ENCODE measurements at regions not wholly inside any gene's neighbourhood (a gene's known extent, or its start where the extent isn't known, plus 50 kb on each side); places are given as distances from the start of the nearest gene placed in this dataset.

DNA sequence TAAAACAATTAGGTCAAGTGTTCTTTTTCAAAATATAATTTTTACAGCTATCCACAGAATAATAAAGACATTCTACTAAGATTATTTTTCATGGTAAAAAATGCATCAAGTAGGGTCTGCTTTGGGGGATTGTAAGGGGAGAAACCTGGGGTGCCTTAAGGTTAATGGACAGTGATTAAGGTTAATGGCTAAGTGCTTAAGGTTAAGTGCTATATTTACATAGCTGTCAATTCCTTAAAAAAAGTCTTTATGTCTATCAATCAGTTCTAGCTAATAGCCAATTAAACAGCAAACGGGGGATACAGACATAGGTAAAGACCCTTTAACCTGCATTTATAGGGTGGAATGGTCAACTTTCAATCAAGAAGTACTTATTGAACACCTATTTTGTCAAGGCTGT lies 284.5 kb upstream of the SEMA3A start:
- no peak overlapping the region for H3K27ac Mint-ChIP-seq
- H3K9me3 Mint-ChIP-seq, result no peaks in the 10 kb centered on the region
- H3K4me3 Mint-ChIP-seq, result no peak overlapping the region
- peaks cover 4% of the 10 kb centered on the region for H3K4me1 Mint-ChIP-seq (ENCODE audit: unreplicated experiment)
- no peaks in the 10 kb centered on the region for H3K27me3 Mint-ChIP-seq
- H3K36me3 Mint-ChIP-seq, result no peaks in the 10 kb centered on the region
- DNase-seq (ENCODE audit: extremely low spot score, unreplicated experiment), result no peak
- TF ChIP-seq, protein P1, sequence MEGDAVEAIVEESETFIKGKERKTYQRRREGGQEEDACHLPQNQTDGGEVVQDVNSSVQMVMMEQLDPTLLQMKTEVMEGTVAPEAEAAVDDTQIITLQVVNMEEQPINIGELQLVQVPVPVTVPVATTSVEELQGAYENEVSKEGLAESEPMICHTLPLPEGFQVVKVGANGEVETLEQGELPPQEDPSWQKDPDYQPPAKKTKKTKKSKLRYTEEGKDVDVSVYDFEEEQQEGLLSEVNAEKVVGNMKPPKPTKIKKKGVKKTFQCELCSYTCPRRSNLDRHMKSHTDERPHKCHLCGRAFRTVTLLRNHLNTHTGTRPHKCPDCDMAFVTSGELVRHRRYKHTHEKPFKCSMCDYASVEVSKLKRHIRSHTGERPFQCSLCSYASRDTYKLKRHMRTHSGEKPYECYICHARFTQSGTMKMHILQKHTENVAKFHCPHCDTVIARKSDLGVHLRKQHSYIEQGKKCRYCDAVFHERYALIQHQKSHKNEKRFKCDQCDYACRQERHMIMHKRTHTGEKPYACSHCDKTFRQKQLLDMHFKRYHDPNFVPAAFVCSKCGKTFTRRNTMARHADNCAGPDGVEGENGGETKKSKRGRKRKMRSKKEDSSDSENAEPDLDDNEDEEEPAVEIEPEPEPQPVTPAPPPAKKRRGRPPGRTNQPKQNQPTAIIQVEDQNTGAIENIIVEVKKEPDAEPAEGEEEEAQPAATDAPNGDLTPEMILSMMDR (conservative IDR thresholded peaks at IDR 0.05), result no peak

DNA sequence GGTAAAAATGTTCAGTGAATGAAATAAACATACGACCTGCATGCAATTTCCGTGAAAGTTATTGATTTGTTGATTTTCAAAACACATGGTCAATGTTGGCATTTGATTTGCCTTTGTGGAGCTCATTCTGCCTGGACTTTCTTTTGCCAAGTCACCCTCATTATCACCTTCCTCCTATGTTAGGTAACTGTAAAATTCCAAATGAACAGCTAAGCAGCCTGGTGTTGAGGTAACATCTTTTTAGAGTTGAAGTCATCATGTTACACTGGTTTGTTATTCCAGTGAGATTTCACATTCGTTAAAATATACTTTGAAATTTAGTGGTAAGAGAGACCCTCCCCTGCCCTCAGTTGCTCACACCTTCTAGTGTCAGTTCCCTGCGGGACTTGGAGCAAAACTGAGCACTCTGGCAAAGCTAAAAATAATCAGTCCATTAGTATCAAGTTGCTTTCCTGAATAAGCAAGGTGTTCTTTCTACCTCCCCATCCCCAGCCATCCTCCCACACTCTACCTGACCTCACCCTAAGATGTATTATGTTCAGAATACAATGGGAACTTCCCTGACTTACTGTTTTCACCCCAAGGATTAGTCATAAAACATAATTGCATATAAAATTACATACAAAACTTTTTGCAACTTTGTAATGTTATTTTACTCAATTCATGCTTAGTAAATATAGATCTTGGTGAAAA lies 283.3 kb upstream of the SEMA3A start:
- no peak overlapping the region for H3K4me3 Mint-ChIP-seq
- no peaks in the 10 kb centered on the region for H3K27me3 Mint-ChIP-seq
- no peak for DNase-seq (ENCODE audit: extremely low spot score, unreplicated experiment)
- no peaks in the 10 kb centered on the region for H3K9me3 Mint-ChIP-seq
- no peaks in the 10 kb centered on the region for H3K36me3 Mint-ChIP-seq
- peaks cover 4% of the 10 kb centered on the region for H3K4me1 Mint-ChIP-seq (ENCODE audit: unreplicated experiment)
- TF ChIP-seq, protein P1 (conservative IDR thresholded peaks at IDR 0.05), result no peak
- H3K27ac Mint-ChIP-seq, result no peak overlapping the region

GRCh38 chr7:84474436-84474835 lies 279.8 kb upstream of the SEMA3A start:
- peaks cover 4% of the 10 kb centered on the region for H3K4me1 Mint-ChIP-seq (ENCODE audit: unreplicated experiment)
- no peaks in the 10 kb centered on the region for H3K36me3 Mint-ChIP-seq
- H3K27ac Mint-ChIP-seq, result no peak overlapping the region
- no peaks in the 10 kb centered on the region for H3K9me3 Mint-ChIP-seq
- no peak overlapping the region for H3K4me3 Mint-ChIP-seq
- H3K27me3 Mint-ChIP-seq, result no peaks in the 10 kb centered on the region
- DNase-seq (ENCODE audit: extremely low spot score, unreplicated experiment), result no peak
- TF ChIP-seq, protein P1 (conservative IDR thresholded peaks at IDR 0.05), result no peak

GRCh38 chr7:84471576-84471975 lies 277.0 kb upstream of the SEMA3A start:
- H3K27me3 Mint-ChIP-seq, result no peaks in the 10 kb centered on the region
- H3K27ac Mint-ChIP-seq, result no peak overlapping the region

GRCh38 chr7:84469034-84469433 lies 274.4 kb upstream of the SEMA3A start:
- H3K27me3 Mint-ChIP-seq, result no peaks in the 10 kb centered on the region
- TF ChIP-seq, protein P1 (conservative IDR thresholded peaks at IDR 0.05), result no peak
- no peak for DNase-seq (ENCODE audit: extremely low spot score, unreplicated experiment)
- no peaks in the 10 kb centered on the region for H3K9me3 Mint-ChIP-seq
- no peak overlapping the region for H3K27ac Mint-ChIP-seq
- H3K4me1 Mint-ChIP-seq (ENCODE audit: unreplicated experiment), result no peaks in the 10 kb centered on the region
- H3K36me3 Mint-ChIP-seq, result peaks cover 4% of the 10 kb centered on the region
- no peak overlapping the region for H3K4me3 Mint-ChIP-seq

More at GRCh38 chr7:84471576-84471975, 277.0 kb upstream of the SEMA3A start:
- H3K4me3 Mint-ChIP-seq, result no peak overlapping the region
- H3K9me3 Mint-ChIP-seq, result no peaks in the 10 kb centered on the region
- no peak for DNase-seq (ENCODE audit: extremely low spot score, unreplicated experiment)
- TF ChIP-seq, protein P1 (conservative IDR thresholded peaks at IDR 0.05), result no peak
- H3K4me1 Mint-ChIP-seq (ENCODE audit: unreplicated experiment), result no peaks in the 10 kb centered on the region
- peaks cover 4% of the 10 kb centered on the region for H3K36me3 Mint-ChIP-seq

Data from type B pancreatic cell (in vitro differentiated cells).